GM23338 (cell line): ENCODE measurements at regions not wholly inside any gene's neighbourhood (a gene's known extent, or its start where the extent isn't known, plus 50 kb on each side); places are given as distances from the start of the nearest gene placed in this dataset.

Experiments
- ATAC-seq: fragments of 200-7000 bp; cut with Tn5 transposase; 3 replicates; pipeline ENCODE4 v1.9.1; 2020
- DNase-seq: peaks from one replicate; pipeline ENCODE4 v3.0.0-alpha.2; 2015; ENCODE audit warnings: low spot score
- H2AFZ ChIP-seq: fragments of 200-600 bp; sonication (generic); 2 replicates; pipeline ENCODE4 v1.8.0; 2016; ENCODE audit warnings: antibody characterized with exemption, mild to moderate bottlenecking, moderate library complexity
- H3F3A ChIP-seq: fragments of 200-600 bp; sonication (generic); replicated peaks from 2 replicates; pipeline ENCODE4 v1.8.0; 2017; ENCODE audit warnings: antibody characterized with exemption, mixed run types, low read depth
- H3K27ac ChIP-seq: fragments of 200-600 bp; sonication (generic); 2 replicates; pipeline ENCODE4 v1.6.1; 2016; ENCODE audit warnings: low read depth
- H3K27me3 ChIP-seq: fragments of 200-600 bp; sonication (generic); 2 replicates; pipeline ENCODE4 v1.8.0; 2016; ENCODE audit warnings: mild to moderate bottlenecking, mixed run types, moderate library complexity; ENCODE audit not compliant: insufficient read depth
- H3K36me3 ChIP-seq: fragments of 200-600 bp; sonication (generic); 2 replicates; pipeline ENCODE4 v1.8.0; 2016; ENCODE audit warnings: mild to moderate bottlenecking; ENCODE audit not compliant: insufficient read depth
- H3K4me1 ChIP-seq: fragments of 200-600 bp; sonication (generic); 2 replicates; pipeline ENCODE4 v1.8.0; 2016; ENCODE audit warnings: mild to moderate bottlenecking, moderate library complexity; ENCODE audit not compliant: insufficient read depth
- H3K4me2 ChIP-seq: fragments of 200-600 bp; sonication (generic); 2 replicates; pipeline ENCODE4 v1.7.1; 2017; ENCODE audit warnings: mixed run types
- H3K4me3 ChIP-seq: fragments of 200-600 bp; sonication (generic); 2 replicates; pipeline ENCODE4 v1.6.1; 2016; ENCODE audit warnings: mixed run types
- H3K79me2 ChIP-seq: fragments of 200-600 bp; sonication (generic); replicated peaks from 2 replicates; pipeline ENCODE4 v1.8.0; 2017; ENCODE audit warnings: mild to moderate bottlenecking; ENCODE audit not compliant: insufficient read depth
- H3K9me2 ChIP-seq: fragments of 200-600 bp; sonication (generic); 2 replicates; pipeline ENCODE4 v1.8.0; 2017; ENCODE audit not compliant: insufficient read depth
- H4K20me1 ChIP-seq: fragments of 200-600 bp; sonication (generic); replicated peaks from 2 replicates; pipeline ENCODE4 v1.8.0; 2017; ENCODE audit warnings: mild to moderate bottlenecking; ENCODE audit not compliant: insufficient read depth
- H3K27ac Mint-ChIP-seq: 2 replicates; pipeline ENCODE4 v1.8.0; 2020; ENCODE audit warnings: inconsistent platforms, mild to moderate bottlenecking, moderate library complexity, mixed read lengths
- H3K27me3 Mint-ChIP-seq: 3 replicates; pipeline ENCODE4 v1.8.0; 2022; ENCODE audit warnings: low read depth, mild to moderate bottlenecking, moderate library complexity, mixed read lengths, inconsistent platforms; ENCODE audit not compliant: insufficient read depth, poor library complexity
- H3K36me3 Mint-ChIP-seq: 3 replicates; pipeline ENCODE4 v1.8.0; 2021; ENCODE audit warnings: low read depth, mild to moderate bottlenecking, inconsistent platforms, moderate library complexity, mixed read lengths
- H3K4me1 Mint-ChIP-seq: 3 replicates; pipeline ENCODE4 v1.8.0; 2020; ENCODE audit warnings: mild to moderate bottlenecking, inconsistent platforms, mixed read lengths
- H3K4me3 Mint-ChIP-seq: 3 replicates; pipeline ENCODE4 v1.8.0; 2021; ENCODE audit warnings: moderate library complexity, mild to moderate bottlenecking, inconsistent platforms, mixed read lengths
- H3K9me3 Mint-ChIP-seq: 3 replicates; pipeline ENCODE4 v1.8.0; 2020; ENCODE audit warnings: moderate library complexity, mild to moderate bottlenecking, inconsistent platforms, mixed read lengths
- CREB1 ChIP-seq: fragments of 250-450 bp; sonication (Bioruptor Pico); IDR thresholded peaks from 2 replicates; pipeline ENCODE4 v1.5.0; 2020; ENCODE audit warnings: low read depth, mild to moderate bottlenecking, moderate library complexity
- EZH2phosphoT487 ChIP-seq: fragments of 200-600 bp; sonication (generic); IDR thresholded peaks from one replicate; pipeline ENCODE4 v1.8.1; 2018; ENCODE audit warnings: antibody characterized with exemption; ENCODE audit not compliant: unreplicated experiment
- POLR2AphosphoS5 ChIP-seq: IDR thresholded peaks from 2 replicates; pipeline ENCODE4 v1.6.1; 2016; ENCODE audit warnings: antibody characterized with exemption, low read depth
- STAT1 ChIP-seq: IDR thresholded peaks from one replicate; pipeline ENCODE4 v1.6.1; 2016; ENCODE audit warnings: antibody characterized with exemption; ENCODE audit not compliant: unreplicated experiment
- ZNF114 ChIP-seq: fragments of 250-450 bp; sonication (Bioruptor Pico); IDR thresholded peaks from 2 replicates; pipeline ENCODE4 v1.5.0; 2020; ENCODE audit warnings: mild to moderate bottlenecking, moderate library complexity
- ZNF331 ChIP-seq: fragments of 250-450 bp; sonication (Bioruptor Pico); IDR thresholded peaks from 2 replicates; pipeline ENCODE4 v1.5.0; 2020; ENCODE audit warnings: low read depth, mild to moderate bottlenecking, moderate library complexity
- TF ChIP-seq, protein P1 (sequence below), 2 experiments: fragments of 200-600 bp in 1 of 2; sonication (generic) in 1 of 2; conservative IDR thresholded peaks; 2 replicates each; pipeline versions ENCODE4 v1.5.1 to v1.6.1; 2016 to 2017; ENCODE audit warnings: antibody characterized with exemption in 2 of 2, low read depth in 2 of 2, mild to moderate bottlenecking in 2 of 2, moderate library complexity in 1 of 2
- TF ChIP-seq, protein P2 (sequence below): fragments of 250-450 bp; sonication (Bioruptor Pico); IDR thresholded peaks from 2 replicates; pipeline ENCODE4 v1.5.0; 2020; ENCODE audit warnings: mild to moderate bottlenecking, moderate library complexity
- TF ChIP-seq, protein P3 (sequence below): IDR thresholded peaks from one replicate; pipeline ENCODE4 v1.6.1; 2018; ENCODE audit warnings: antibody characterized with exemption; ENCODE audit not compliant: unreplicated experiment

DNA sequence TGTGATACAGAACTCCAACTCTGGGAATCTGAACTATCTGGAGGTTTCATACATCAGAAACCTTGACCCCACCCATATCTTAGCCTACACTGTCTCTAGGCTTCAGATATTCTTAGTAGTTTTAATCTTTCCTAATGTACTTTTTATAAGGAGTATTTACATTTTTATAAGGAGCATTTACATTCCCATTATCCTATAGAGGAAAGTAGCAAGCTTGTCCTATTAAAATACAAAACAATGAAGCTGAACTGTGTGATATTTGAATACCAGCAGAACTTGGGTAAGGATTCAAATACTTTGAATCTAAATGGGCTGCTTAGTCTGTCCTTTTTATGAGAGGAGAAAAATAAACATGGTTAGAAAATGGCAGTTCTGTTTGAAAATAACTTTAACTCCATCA, 247.4 kb downstream of the FMR1NB start:
- no peak overlapping the region for H3K4me3 Mint-ChIP-seq
- no peaks in the 10 kb centered on the region for H3K36me3 Mint-ChIP-seq
- ATAC-seq (no peak), DNase-seq (no peak)
- H3K27ac ChIP-seq, result no peak overlapping the region
- no peak overlapping the region for H2AFZ ChIP-seq
- H3K36me3 ChIP-seq, result no peaks in the 10 kb centered on the region
- H3K4me1 ChIP-seq, result no peaks in the 10 kb centered on the region
- TF ChIP-seq, protein P1, sequence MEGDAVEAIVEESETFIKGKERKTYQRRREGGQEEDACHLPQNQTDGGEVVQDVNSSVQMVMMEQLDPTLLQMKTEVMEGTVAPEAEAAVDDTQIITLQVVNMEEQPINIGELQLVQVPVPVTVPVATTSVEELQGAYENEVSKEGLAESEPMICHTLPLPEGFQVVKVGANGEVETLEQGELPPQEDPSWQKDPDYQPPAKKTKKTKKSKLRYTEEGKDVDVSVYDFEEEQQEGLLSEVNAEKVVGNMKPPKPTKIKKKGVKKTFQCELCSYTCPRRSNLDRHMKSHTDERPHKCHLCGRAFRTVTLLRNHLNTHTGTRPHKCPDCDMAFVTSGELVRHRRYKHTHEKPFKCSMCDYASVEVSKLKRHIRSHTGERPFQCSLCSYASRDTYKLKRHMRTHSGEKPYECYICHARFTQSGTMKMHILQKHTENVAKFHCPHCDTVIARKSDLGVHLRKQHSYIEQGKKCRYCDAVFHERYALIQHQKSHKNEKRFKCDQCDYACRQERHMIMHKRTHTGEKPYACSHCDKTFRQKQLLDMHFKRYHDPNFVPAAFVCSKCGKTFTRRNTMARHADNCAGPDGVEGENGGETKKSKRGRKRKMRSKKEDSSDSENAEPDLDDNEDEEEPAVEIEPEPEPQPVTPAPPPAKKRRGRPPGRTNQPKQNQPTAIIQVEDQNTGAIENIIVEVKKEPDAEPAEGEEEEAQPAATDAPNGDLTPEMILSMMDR (conservative IDR thresholded peaks at IDR 0.05; ENCODE audit: low read depth in 2 of 2), result no peak
- TF ChIP-seq, protein P2, sequence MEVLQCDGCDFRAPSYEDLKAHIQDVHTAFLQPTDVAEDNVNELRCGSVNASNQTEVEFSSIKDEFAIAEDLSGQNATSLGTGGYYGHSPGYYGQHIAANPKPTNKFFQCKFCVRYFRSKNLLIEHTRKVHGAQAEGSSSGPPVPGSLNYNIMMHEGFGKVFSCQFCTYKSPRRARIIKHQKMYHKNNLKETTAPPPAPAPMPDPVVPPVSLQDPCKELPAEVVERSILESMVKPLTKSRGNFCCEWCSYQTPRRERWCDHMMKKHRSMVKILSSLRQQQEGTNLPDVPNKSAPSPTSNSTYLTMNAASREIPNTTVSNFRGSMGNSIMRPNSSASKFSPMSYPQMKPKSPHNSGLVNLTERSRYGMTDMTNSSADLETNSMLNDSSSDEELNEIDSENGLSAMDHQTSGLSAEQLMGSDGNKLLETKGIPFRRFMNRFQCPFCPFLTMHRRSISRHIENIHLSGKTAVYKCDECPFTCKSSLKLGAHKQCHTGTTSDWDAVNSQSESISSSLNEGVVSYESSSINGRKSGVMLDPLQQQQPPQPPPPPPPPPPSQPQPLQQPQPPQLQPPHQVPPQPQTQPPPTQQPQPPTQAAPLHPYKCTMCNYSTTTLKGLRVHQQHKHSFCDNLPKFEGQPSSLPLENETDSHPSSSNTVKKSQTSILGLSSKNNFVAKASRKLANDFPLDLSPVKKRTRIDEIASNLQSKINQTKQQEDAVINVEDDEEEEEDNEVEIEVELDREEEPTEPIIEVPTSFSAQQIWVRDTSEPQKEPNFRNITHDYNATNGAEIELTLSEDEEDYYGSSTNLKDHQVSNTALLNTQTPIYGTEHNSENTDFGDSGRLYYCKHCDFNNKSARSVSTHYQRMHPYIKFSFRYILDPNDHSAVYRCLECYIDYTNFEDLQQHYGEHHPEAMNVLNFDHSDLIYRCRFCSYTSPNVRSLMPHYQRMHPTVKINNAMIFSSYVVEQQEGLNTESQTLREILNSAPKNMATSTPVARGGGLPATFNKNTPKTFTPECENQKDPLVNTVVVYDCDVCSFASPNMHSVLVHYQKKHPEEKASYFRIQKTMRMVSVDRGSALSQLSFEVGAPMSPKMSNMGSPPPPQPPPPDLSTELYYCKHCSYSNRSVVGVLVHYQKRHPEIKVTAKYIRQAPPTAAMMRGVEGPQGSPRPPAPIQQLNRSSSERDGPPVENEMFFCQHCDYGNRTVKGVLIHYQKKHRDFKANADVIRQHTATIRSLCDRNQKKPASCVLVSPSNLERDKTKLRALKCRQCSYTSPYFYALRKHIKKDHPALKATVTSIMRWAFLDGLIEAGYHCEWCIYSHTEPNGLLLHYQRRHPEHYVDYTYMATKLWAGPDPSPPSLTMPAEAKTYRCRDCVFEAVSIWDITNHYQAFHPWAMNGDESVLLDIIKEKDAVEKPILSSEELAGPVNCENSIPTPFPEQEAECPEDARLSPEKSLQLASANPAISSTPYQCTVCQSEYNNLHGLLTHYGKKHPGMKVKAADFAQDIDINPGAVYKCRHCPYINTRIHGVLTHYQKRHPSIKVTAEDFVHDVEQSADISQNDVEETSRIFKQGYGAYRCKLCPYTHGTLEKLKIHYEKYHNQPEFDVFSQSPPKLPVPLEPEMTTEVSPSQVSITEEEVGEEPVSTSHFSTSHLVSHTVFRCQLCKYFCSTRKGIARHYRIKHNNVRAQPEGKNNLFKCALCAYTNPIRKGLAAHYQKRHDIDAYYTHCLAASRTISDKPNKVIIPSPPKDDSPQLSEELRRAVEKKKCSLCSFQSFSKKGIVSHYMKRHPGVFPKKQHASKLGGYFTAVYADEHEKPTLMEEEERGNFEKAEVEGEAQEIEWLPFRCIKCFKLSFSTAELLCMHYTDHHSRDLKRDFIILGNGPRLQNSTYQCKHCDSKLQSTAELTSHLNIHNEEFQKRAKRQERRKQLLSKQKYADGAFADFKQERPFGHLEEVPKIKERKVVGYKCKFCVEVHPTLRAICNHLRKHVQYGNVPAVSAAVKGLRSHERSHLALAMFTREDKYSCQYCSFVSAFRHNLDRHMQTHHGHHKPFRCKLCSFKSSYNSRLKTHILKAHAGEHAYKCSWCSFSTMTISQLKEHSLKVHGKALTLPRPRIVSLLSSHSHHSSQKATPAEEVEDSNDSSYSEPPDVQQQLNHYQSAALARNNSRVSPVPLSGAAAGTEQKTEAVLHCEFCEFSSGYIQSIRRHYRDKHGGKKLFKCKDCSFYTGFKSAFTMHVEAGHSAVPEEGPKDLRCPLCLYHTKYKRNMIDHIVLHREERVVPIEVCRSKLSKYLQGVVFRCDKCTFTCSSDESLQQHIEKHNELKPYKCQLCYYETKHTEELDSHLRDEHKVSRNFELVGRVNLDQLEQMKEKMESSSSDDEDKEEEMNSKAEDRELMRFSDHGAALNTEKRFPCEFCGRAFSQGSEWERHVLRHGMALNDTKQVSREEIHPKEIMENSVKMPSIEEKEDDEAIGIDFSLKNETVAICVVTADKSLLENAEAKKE (CRISPR knock-in tag), result no peak
- no peak for TF ChIP-seq EZH2phosphoT487
- no peak for TF ChIP-seq POLR2AphosphoS5
- no peak for TF ChIP-seq CREB1 (CRISPR knock-in tag)
- TF ChIP-seq, protein P3, sequence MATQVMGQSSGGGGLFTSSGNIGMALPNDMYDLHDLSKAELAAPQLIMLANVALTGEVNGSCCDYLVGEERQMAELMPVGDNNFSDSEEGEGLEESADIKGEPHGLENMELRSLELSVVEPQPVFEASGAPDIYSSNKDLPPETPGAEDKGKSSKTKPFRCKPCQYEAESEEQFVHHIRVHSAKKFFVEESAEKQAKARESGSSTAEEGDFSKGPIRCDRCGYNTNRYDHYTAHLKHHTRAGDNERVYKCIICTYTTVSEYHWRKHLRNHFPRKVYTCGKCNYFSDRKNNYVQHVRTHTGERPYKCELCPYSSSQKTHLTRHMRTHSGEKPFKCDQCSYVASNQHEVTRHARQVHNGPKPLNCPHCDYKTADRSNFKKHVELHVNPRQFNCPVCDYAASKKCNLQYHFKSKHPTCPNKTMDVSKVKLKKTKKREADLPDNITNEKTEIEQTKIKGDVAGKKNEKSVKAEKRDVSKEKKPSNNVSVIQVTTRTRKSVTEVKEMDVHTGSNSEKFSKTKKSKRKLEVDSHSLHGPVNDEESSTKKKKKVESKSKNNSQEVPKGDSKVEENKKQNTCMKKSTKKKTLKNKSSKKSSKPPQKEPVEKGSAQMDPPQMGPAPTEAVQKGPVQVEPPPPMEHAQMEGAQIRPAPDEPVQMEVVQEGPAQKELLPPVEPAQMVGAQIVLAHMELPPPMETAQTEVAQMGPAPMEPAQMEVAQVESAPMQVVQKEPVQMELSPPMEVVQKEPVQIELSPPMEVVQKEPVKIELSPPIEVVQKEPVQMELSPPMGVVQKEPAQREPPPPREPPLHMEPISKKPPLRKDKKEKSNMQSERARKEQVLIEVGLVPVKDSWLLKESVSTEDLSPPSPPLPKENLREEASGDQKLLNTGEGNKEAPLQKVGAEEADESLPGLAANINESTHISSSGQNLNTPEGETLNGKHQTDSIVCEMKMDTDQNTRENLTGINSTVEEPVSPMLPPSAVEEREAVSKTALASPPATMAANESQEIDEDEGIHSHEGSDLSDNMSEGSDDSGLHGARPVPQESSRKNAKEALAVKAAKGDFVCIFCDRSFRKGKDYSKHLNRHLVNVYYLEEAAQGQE, result no peak
- TF ChIP-seq ZNF331, result no peak
- TF ChIP-seq ZNF114 (CRISPR knock-in tag), result no peak
- TF ChIP-seq STAT1, result no peak
- no peak overlapping the region for H3K4me2 ChIP-seq
- H3K79me2 ChIP-seq, result no peaks in the 10 kb centered on the region
- no peak overlapping the region for H3K27ac Mint-ChIP-seq
- H3K9me2 ChIP-seq, result no peaks in the 10 kb centered on the region
- H3K27me3 Mint-ChIP-seq, result no peaks in the 10 kb centered on the region
- H3F3A ChIP-seq, result no peaks in the 10 kb centered on the region
- H4K20me1 ChIP-seq, result no peaks in the 10 kb centered on the region
- H3K4me3 ChIP-seq, result no peak overlapping the region
- no peaks in the 10 kb centered on the region for H3K4me1 Mint-ChIP-seq
- H3K9me3 Mint-ChIP-seq, result peaks cover 5% of the 10 kb centered on the region
- H3K27me3 ChIP-seq, result no peaks in the 10 kb centered on the region
